HepG2 (cell line): ENCODE measurements at regions not wholly inside any gene's neighbourhood (a gene's known extent, or its start where the extent isn't known, plus 50 kb on each side); places are given as distances from the start of the nearest gene placed in this dataset.

Experiments used
- CTCF ChIP-seq: sonication (generic); formaldehyde crosslinking; IDR thresholded peaks from 2 replicates; pipeline ENCODE4 v1.5.0; 2020; ENCODE audit warnings: mild to moderate bottlenecking, missing genetic modification reagents, moderate library complexity
- KDM5B ChIP-seq: sonication (generic); formaldehyde crosslinking; IDR thresholded peaks from 2 replicates; pipeline ENCODE4 v1.4.0; 2020; ENCODE audit warnings: missing genetic modification reagents, mild to moderate bottlenecking, borderline replicate concordance
- MAFF ChIP-seq: IDR thresholded peaks from 2 replicates; pipeline ENCODE4 v1.6.1; 2011; ENCODE audit warnings: low read depth, low read length, improper control_type of control experiment
- ZNF362 ChIP-seq: sonication (generic); formaldehyde crosslinking; IDR thresholded peaks from 2 replicates; pipeline ENCODE4 v1.4.0; 2020; ENCODE audit warnings: missing genetic modification reagents, mild to moderate bottlenecking, borderline replicate concordance
- ZNF720 ChIP-seq: sonication (generic); formaldehyde crosslinking; IDR thresholded peaks from 2 replicates; pipeline ENCODE4 v1.4.0; 2020; ENCODE audit warnings: missing genetic modification reagents
- ZZZ3 ChIP-seq: sonication (generic); formaldehyde crosslinking; IDR thresholded peaks from 2 replicates; pipeline ENCODE4 v1.4.0; 2020; ENCODE audit warnings: missing genetic modification reagents, mild to moderate bottlenecking, borderline replicate concordance

GRCh38 chr3:104642827-104643226 lies 723.9 kb upstream of the ALCAM start:
- TF ChIP-seq ZZZ3 (no peak), ZNF362 (CRISPR knock-in tag) (no peak), CTCF (CRISPR knock-in tag) (no peak), ZNF720 (CRISPR knock-in tag) (no peak), KDM5B (CRISPR knock-in tag) (no peak), MAFF (no peak)
